ENCODE measurements at regions not wholly inside any gene's neighbourhood (a gene's known extent, or its start where the extent isn't known, plus 50 kb on each side); places are given as distances from the start of the nearest gene placed in this dataset.
A peak's percentile ranks its signal among the peaks of the same experiment; 100 is the strongest.
"Not testable (repeated sequence)": the region's sequence is repeated elsewhere in the genome, so short reads cannot be mapped to it uniquely, and the experiment has no call there.

GRCh38 chr4:169934794-169935429 is 91.3 kb downstream of the MFAP3L start:
- DNase-seq: no peak

- no peak for DNase-seq
Observed at GRCh38 chr4:169933531-169933930, 92.7 kb downstream of the MFAP3L start.

GRCh38 chr4:169931964-169932363 is 94.2 kb downstream of the MFAP3L start:
- no peak for DNase-seq

GRCh38 chr4:169930755-169931154 is 95.4 kb downstream of the MFAP3L start:
- DNase-seq: not testable (repeated sequence)

GRCh38 chr4:169927280-169927679 is 98.9 kb downstream of the MFAP3L start:
- no peak for DNase-seq

GRCh38 chr4:169925678-169926077 is 100.5 kb downstream of the MFAP3L start:
- DNase-seq: no peak

GRCh38 chr4:169922632-169923276 is 103.4 kb downstream of the MFAP3L start:
- DNase-seq: no peak

GRCh38 chr4:169921732-169922131 is 104.5 kb downstream of the MFAP3L start:
- no peak for DNase-seq

GRCh38 chr4:169921237-169921636 is 105.0 kb downstream of the MFAP3L start:
- DNase-seq: no peak

- not testable (repeated sequence) for DNase-seq
Observed at GRCh38 chr4:169919194-169920124, 106.7 kb downstream of the MFAP3L start.

GRCh38 chr4:169915545-169915944 is 110.7 kb downstream of the MFAP3L start:
- no peak for DNase-seq

- DNase-seq: no peak
Observed at GRCh38 chr4:169914866-169915265, 111.3 kb downstream of the MFAP3L start.

- DNase-seq: no peak
Observed at GRCh38 chr4:169912996-169913395, 113.2 kb downstream of the MFAP3L start.

- no peak for DNase-seq
Observed at GRCh38 chr4:169909897-169910296, 116.3 kb downstream of the MFAP3L start.

- no peak for DNase-seq
Observed at GRCh38 chr4:169909479-169909878, 116.7 kb downstream of the MFAP3L start.

- no peak for DNase-seq
Observed at GRCh38 chr4:169907705-169908104, 118.5 kb downstream of the MFAP3L start.

- no peak for DNase-seq
Observed at GRCh38 chr4:169906821-169907220, 119.4 kb downstream of the MFAP3L start.

GRCh38 chr4:169906104-169906503 is 120.1 kb downstream of the MFAP3L start:
- peak in 2 of 3 donors; percentile 4 to 19 for DNase-seq

GRCh38 chr4:169902658-169903345 is 123.4 kb downstream of the MFAP3L start:
- DNase-seq: no peak

- no peak for DNase-seq
Observed at GRCh38 chr4:169900241-169900845, 125.9 kb downstream of the MFAP3L start.

GRCh38 chr4:169899295-169899694 is 126.9 kb downstream of the MFAP3L start:
- DNase-seq: no peak

- no peak for DNase-seq
Observed at GRCh38 chr4:169898095-169898494, 128.1 kb downstream of the MFAP3L start.

- not testable (repeated sequence) for DNase-seq
Observed at GRCh38 chr4:169894767-169895166, 131.4 kb downstream of the MFAP3L start.

Data from suppressor macrophage treated with lipopolysaccharide for 1 hour (primary cell).